HepG2 (cell line): ENCODE measurements at regions not wholly inside any gene's neighbourhood (a gene's known extent, or its start where the extent isn't known, plus 50 kb on each side); places are given as distances from the start of the nearest gene placed in this dataset.
A peak's percentile ranks its signal among the peaks of the same experiment; 100 is the strongest.

ENCODE experiments used
- EHMT2 ChIP-seq: fragments of 200-600 bp; sonication (generic); IDR thresholded peaks from 2 replicates; pipeline ENCODE4 v1.7.0; 2017; ENCODE audit warnings: antibody characterized with exemption, low read depth, low read length, borderline replicate concordance
- FOXA3 ChIP-seq: IDR thresholded peaks from 2 replicates; pipeline ENCODE4 v1.6.1; 2016; ENCODE audit warnings: missing genetic modification reagents, missing compliant biosample characterization
- GATAD2A ChIP-seq: IDR thresholded peaks from 2 replicates; pipeline ENCODE4 v1.6.1; 2016
- IRF2 ChIP-seq: IDR thresholded peaks from 2 replicates; pipeline ENCODE4 v1.6.1; 2018; ENCODE audit warnings: missing genetic modification reagents, missing compliant biosample characterization
- MED8 ChIP-seq: sonication (generic); formaldehyde crosslinking; IDR thresholded peaks from 2 replicates; pipeline ENCODE4 v1.8.1; 2023; ENCODE audit warnings: mild to moderate bottlenecking, missing genetic modification reagents; ENCODE audit not compliant: insufficient replicate concordance
- MTA1 ChIP-seq: sonication (generic); formaldehyde crosslinking; IDR thresholded peaks from 2 replicates; pipeline ENCODE4 v1.4.0; 2020; ENCODE audit warnings: missing genetic modification reagents, mild to moderate bottlenecking, borderline replicate concordance
- PAWR ChIP-seq: sonication (generic); formaldehyde crosslinking; IDR thresholded peaks from 2 replicates; pipeline ENCODE4 v1.4.0; 2020; ENCODE audit warnings: missing genetic modification reagents, mild to moderate bottlenecking, borderline replicate concordance
- POLR2A ChIP-seq, 2 experiments: IDR thresholded peaks; 2 replicates each; pipeline ENCODE4 v1.6.1; 2011; ENCODE audit warnings: low read depth in 2 of 2, low read length in 2 of 2, mild to moderate bottlenecking in 1 of 2, moderate library complexity in 1 of 2; ENCODE audit not compliant: insufficient read depth in 1 of 2
- PRPF4 ChIP-seq: fragments of 200-400 bp; formaldehyde crosslinking; IDR thresholded peaks from 2 replicates; pipeline ENCODE4 v1.6.1; 2016; ENCODE audit warnings: low read length, low read depth; ENCODE audit not compliant: poor library complexity, severe bottlenecking
- SP1 ChIP-seq, 2 experiments: fragments of 450-650 bp in 1 of 2; sonication (generic) in 1 of 2; formaldehyde crosslinking in 1 of 2; IDR thresholded peaks; 2 replicates each; pipeline versions ENCODE4 v1.4.0 to v1.6.1; 2016 to 2020; ENCODE audit warnings: missing genetic modification reagents in 1 of 2
- SRSF9 ChIP-seq: fragments of 200-400 bp; formaldehyde crosslinking; IDR thresholded peaks from 2 replicates; pipeline ENCODE4 v1.6.1; 2018; ENCODE audit warnings: borderline replicate concordance, mild to moderate bottlenecking, low read depth, low read length; ENCODE audit not compliant: insufficient read depth, poor library complexity, severe bottlenecking
- TCF12 ChIP-seq, 2 experiments: fragments of 450-650 bp in 1 of 2; sonication (generic) in 1 of 2; formaldehyde crosslinking in 1 of 2; IDR thresholded peaks; 2 replicates each; pipeline versions ENCODE4 v1.6.1 to v1.8.0; 2017 to 2022; ENCODE audit warnings: antibody characterized with exemption in 1 of 2, mild to moderate bottlenecking in 1 of 2, missing genetic modification reagents in 1 of 2, moderate library complexity in 1 of 2
- TMF1 ChIP-seq: sonication (generic); formaldehyde crosslinking; IDR thresholded peaks from 2 replicates; pipeline ENCODE4 v1.8.1; 2022; ENCODE audit warnings: low read depth, missing genetic modification reagents
- ZNF282 ChIP-seq: fragments of 450-650 bp; IDR thresholded peaks from 2 replicates; pipeline ENCODE4 v1.6.1; 2018; ENCODE audit not compliant: partially characterized antibody
- ZNF484 ChIP-seq: sonication (generic); formaldehyde crosslinking; IDR thresholded peaks from 2 replicates; pipeline ENCODE4 v1.5.1; 2020; ENCODE audit warnings: mild to moderate bottlenecking, low read depth, missing genetic modification reagents, borderline replicate concordance
- ZNF547 ChIP-seq: sonication (generic); formaldehyde crosslinking; IDR thresholded peaks from 2 replicates; pipeline ENCODE4 v1.5.1; 2020; ENCODE audit warnings: mild to moderate bottlenecking, missing genetic modification reagents
- ZNF564 ChIP-seq: sonication (generic); formaldehyde crosslinking; IDR thresholded peaks from 2 replicates; pipeline ENCODE4 v1.8.1; 2023; ENCODE audit warnings: mild to moderate bottlenecking, missing genetic modification reagents
- ZNF777 ChIP-seq: sonication (generic); formaldehyde crosslinking; IDR thresholded peaks from 2 replicates; pipeline ENCODE4 v1.4.0; 2020; ENCODE audit warnings: missing genetic modification reagents
- ZNF782 ChIP-seq: sonication (generic); formaldehyde crosslinking; IDR thresholded peaks from 2 replicates; pipeline ENCODE4 v1.4.0; 2020; ENCODE audit warnings: missing genetic modification reagents, mild to moderate bottlenecking, borderline replicate concordance
- ZSCAN22 ChIP-seq: sonication (generic); formaldehyde crosslinking; IDR thresholded peaks from 2 replicates; pipeline ENCODE4 v1.4.0; 2020; ENCODE audit warnings: mild to moderate bottlenecking, missing genetic modification reagents
- TF ChIP-seq, protein P1 (sequence below): sonication (generic); formaldehyde crosslinking; IDR thresholded peaks from 2 replicates; pipeline ENCODE4 v1.4.0; 2020; ENCODE audit warnings: missing genetic modification reagents
- TF ChIP-seq, protein P2 (sequence below): sonication (generic); formaldehyde crosslinking; IDR thresholded peaks from 2 replicates; pipeline ENCODE4 v1.4.0; 2020; ENCODE audit warnings: missing genetic modification reagents
- TF ChIP-seq, protein P3 (sequence below): sonication (generic); formaldehyde crosslinking; IDR thresholded peaks from 2 replicates; pipeline ENCODE4 v1.9.0; 2022; ENCODE audit warnings: missing genetic modification reagents, mild to moderate bottlenecking, borderline replicate concordance
- TF ChIP-seq, protein P4 (sequence below): sonication (generic); formaldehyde crosslinking; IDR thresholded peaks from 2 replicates; pipeline ENCODE4 v1.5.1; 2020; ENCODE audit warnings: missing genetic modification reagents, mild to moderate bottlenecking, borderline replicate concordance
- TF ChIP-seq, protein P5 (sequence below): IDR thresholded peaks from 2 replicates; pipeline ENCODE4 v1.6.1; 2016; ENCODE audit warnings: mild to moderate bottlenecking

DNA sequence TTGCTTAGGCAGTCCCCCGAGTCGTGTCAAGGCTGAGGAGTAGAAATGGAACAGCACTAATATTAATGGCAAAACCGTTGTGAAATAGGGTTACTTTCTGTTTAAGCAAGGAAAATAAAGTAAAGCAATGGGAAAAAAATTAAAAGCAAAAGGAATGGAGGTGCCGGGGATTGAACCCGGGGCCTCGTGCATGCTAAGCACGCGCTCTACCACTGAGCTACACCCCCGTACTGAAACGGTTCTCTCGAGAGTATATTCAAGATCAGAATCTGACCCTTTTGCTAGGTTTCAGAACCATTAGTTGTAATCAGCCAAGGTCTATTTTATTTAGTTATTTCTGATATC, 85.5 kb downstream of the TRIM27 start (continued):
- TF ChIP-seq, protein P1, sequence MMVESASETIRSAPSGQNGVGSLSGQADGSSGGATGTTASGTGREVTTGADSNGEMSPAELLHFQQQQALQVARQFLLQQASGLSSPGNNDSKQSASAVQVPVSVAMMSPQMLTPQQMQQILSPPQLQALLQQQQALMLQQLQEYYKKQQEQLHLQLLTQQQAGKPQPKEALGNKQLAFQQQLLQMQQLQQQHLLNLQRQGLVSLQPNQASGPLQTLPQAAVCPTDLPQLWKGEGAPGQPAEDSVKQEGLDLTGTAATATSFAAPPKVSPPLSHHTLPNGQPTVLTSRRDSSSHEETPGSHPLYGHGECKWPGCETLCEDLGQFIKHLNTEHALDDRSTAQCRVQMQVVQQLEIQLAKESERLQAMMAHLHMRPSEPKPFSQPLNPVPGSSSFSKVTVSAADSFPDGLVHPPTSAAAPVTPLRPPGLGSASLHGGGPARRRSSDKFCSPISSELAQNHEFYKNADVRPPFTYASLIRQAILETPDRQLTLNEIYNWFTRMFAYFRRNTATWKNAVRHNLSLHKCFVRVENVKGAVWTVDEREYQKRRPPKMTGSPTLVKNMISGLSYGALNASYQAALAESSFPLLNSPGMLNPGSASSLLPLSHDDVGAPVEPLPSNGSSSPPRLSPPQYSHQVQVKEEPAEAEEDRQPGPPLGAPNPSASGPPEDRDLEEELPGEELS (CRISPR knock-in tag) = no peak
- no peak for TF ChIP-seq TMF1 (CRISPR knock-in tag)
- no peak for TF ChIP-seq ZNF782 (CRISPR knock-in tag)
- no peak for TF ChIP-seq POLR2A (IDR thresholded peaks at IDR 0.05; ENCODE audit: insufficient read depth in 1 of 2, low read depth in 2 of 2, low read length in 2 of 2)
- no peak for TF ChIP-seq ZSCAN22 (CRISPR knock-in tag)
- TF ChIP-seq ZNF777 (CRISPR knock-in tag) = peak; percentile 67; the same call in 1 of the 2 replicates
- no peak for TF ChIP-seq MED8
- TF ChIP-seq, protein P2, sequence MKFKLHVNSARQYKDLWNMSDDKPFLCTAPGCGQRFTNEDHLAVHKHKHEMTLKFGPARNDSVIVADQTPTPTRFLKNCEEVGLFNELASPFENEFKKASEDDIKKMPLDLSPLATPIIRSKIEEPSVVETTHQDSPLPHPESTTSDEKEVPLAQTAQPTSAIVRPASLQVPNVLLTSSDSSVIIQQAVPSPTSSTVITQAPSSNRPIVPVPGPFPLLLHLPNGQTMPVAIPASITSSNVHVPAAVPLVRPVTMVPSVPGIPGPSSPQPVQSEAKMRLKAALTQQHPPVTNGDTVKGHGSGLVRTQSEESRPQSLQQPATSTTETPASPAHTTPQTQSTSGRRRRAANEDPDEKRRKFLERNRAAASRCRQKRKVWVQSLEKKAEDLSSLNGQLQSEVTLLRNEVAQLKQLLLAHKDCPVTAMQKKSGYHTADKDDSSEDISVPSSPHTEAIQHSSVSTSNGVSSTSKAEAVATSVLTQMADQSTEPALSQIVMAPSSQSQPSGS (CRISPR knock-in tag) = no peak
- no peak for TF ChIP-seq PAWR (CRISPR knock-in tag)
- TF ChIP-seq, protein P3, sequence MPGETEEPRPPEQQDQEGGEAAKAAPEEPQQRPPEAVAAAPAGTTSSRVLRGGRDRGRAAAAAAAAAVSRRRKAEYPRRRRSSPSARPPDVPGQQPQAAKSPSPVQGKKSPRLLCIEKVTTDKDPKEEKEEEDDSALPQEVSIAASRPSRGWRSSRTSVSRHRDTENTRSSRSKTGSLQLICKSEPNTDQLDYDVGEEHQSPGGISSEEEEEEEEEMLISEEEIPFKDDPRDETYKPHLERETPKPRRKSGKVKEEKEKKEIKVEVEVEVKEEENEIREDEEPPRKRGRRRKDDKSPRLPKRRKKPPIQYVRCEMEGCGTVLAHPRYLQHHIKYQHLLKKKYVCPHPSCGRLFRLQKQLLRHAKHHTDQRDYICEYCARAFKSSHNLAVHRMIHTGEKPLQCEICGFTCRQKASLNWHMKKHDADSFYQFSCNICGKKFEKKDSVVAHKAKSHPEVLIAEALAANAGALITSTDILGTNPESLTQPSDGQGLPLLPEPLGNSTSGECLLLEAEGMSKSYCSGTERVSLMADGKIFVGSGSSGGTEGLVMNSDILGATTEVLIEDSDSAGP = no peak
- TF ChIP-seq, protein P4, sequence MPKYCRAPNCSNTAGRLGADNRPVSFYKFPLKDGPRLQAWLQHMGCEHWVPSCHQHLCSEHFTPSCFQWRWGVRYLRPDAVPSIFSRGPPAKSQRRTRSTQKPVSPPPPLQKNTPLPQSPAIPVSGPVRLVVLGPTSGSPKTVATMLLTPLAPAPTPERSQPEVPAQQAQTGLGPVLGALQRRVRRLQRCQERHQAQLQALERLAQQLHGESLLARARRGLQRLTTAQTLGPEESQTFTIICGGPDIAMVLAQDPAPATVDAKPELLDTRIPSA (CRISPR knock-in tag) = 0 out of 2 replicates have a peak, but pooled peaks have one; percentile 45
- TF ChIP-seq, protein P5, sequence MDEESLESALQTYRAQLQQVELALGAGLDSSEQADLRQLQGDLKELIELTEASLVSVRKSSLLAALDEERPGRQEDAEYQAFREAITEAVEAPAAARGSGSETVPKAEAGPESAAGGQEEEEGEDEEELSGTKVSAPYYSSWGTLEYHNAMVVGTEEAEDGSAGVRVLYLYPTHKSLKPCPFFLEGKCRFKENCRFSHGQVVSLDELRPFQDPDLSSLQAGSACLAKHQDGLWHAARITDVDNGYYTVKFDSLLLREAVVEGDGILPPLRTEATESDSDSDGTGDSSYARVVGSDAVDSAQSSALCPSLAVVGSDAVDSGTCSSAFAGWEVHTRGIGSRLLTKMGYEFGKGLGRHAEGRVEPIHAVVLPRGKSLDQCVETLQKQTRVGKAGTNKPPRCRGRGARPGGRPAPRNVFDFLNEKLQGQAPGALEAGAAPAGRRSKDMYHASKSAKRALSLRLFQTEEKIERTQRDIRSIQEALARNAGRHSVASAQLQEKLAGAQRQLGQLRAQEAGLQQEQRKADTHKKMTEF (CRISPR knock-in tag) = peak; percentile 72
- peak; percentile 17; the same call in 1 of the 2 replicates for TF ChIP-seq ZNF564
- TF ChIP-seq IRF2 (CRISPR knock-in tag) = no peak
- no peak for TF ChIP-seq ZNF484
- no peak for TF ChIP-seq MTA1 (CRISPR knock-in tag)
- TF ChIP-seq ZNF547 = no peak
- peak; percentile 91 for TF ChIP-seq PRPF4
- no peak for TF ChIP-seq FOXA3 (CRISPR knock-in tag)
- no peak for TF ChIP-seq GATAD2A (CRISPR knock-in tag)
- TF ChIP-seq SRSF9 = no peak
- TF ChIP-seq EHMT2 = peak; percentile 79; the same call in 1 of the 2 replicates
- no peak for TF ChIP-seq SP1 (IDR thresholded peaks at IDR 0.05)
- no peak for TF ChIP-seq SP1 (CRISPR knock-in tag; IDR thresholded peaks at IDR 0.05)
- TF ChIP-seq ZNF282 = no peak
- no peak for TF ChIP-seq TCF12 (IDR thresholded peaks at IDR 0.05)
- no peak for TF ChIP-seq TCF12 (CRISPR knock-in tag; IDR thresholded peaks at IDR 0.05)
